NCI-H1436 treated with DMSO at 0.1 percent for 48 hours (cell line): ENCODE measurements at regions not wholly inside any gene's neighbourhood (a gene's known extent, or its start where the extent isn't known, plus 50 kb on each side); places are given as distances from the start of the nearest gene placed in this dataset.
"Not testable (repeated sequence)": the region's sequence is repeated elsewhere in the genome, so short reads cannot be mapped to it uniquely, and the experiment has no call there.

Experiments used
- DNase-seq: peaks from one replicate; lab custom pipeline; 2025; lab: John Stamatoyannopoulos, UW

DNA sequence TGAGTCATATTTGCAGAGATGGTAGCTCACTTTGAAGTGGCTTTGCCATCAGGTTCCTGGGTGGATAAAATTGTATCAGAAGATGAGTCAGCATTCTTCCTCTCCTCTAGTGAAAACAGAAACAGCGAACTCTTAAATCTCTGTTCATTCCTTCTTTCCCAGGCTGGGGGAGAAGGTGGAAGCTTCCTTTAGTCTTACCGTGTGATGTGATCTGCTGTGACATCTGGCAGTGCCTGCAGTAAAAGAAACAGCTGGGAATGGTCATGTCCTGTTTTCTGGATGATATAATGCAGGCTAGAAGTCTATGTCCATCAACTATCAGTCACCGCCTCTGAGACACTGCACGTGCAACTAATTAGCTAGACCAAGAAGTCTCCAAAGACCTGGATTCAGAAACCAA, 171.6 kb downstream of the VAPA start:
- DNase-seq: no peak

GRCh38 chr18:10085876-10086275, 172.1 kb downstream of the VAPA start:
- no peak for DNase-seq

DNA sequence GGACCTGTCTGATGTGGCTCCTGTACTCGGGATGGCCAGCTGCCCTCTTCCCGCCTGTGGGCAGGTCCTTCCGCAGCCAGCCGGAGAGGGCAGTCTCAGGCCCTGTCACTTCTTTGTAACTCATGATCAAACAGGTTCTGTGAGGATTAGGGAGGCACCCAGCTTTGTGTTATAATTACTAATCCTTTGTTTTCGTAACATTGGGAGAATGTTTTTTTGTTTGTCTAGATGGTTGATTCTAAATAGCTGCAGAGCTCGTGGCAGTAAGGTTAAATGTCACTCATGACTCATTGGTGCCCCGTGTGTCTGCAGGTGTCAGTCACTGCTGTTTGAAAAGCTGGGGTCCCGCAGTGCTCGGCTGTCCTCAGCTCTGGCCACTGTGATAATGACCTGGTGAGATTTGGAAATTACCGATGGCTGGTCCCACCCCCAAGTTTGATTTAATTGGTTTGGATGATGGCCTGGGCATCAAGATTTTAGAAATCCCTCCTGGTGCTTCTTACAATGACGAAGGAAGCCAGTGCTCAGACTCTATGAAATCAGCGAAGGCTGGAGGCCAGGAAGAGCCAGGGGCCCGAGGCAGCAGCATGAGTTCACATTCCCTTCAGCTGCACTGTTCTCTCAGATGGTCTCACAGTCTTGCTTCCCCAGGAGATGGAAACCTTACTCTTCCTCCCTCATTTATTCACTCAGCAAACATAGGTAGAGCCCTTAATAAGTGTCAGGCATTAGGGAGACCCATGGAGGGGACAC, 172.8 kb downstream of the VAPA start:
- DNase-seq: no peak

DNA sequence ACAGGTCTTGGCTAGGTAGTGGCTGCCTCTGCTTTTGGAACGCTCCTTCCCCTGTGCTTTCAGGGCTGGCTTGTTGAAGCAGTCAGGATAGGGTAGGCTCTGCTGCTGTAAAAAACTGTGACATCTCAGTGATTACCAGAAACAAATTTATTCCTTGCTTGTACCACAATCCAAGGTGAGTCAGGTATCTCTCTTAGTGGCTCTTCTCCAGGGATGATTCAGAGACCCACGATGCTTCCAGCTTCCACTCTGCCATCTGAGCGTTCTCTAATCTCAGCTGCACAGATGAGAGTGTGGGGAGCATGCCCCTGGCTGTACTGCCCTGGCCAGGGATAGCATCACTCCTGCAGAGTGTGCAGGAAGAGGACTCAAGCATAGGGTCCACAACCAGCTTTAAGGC, 174.9 kb downstream of the VAPA start:
- no peak for DNase-seq

GRCh38 chr18:10089881-10090280, 176.1 kb downstream of the VAPA start:
- DNase-seq: no peak

GRCh38 chr18:10090668-10091067, 176.9 kb downstream of the VAPA start:
- DNase-seq: no peak

- no peak for DNase-seq
Measured at GRCh38 chr18:10093445-10093844, 179.6 kb downstream of the VAPA start.

DNA sequence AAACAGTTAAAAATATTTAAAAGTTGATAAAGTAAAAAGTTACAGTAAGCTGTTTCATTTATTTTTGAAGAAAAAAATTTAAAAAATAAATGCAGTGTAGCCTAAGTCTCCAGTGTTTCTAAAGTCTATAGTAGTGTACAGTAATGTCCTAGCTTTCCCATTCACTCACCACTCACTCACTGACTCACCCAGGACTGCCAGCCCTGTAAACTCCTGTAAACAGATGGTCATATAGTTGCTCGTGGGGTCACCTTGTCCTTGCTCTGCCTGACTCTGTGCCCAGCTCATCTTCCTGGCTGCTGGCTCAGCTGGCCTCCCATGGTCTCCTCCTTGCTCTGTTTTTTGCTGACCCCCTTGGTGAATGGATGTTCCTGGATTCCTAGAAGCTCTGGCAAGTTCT, 180.3 kb downstream of the VAPA start:
- DNase-seq: no peak

- no peak for DNase-seq
Measured at GRCh38 chr18:10094655-10095054, 180.8 kb downstream of the VAPA start.

GRCh38 chr18:10095356-10095755, 181.5 kb downstream of the VAPA start:
- DNase-seq: no peak

GRCh38 chr18:10099539-10100140, 185.8 kb downstream of the VAPA start:
- DNase-seq: no peak

- no peak for DNase-seq
Measured at GRCh38 chr18:10100196-10100595, 186.4 kb downstream of the VAPA start.

DNA sequence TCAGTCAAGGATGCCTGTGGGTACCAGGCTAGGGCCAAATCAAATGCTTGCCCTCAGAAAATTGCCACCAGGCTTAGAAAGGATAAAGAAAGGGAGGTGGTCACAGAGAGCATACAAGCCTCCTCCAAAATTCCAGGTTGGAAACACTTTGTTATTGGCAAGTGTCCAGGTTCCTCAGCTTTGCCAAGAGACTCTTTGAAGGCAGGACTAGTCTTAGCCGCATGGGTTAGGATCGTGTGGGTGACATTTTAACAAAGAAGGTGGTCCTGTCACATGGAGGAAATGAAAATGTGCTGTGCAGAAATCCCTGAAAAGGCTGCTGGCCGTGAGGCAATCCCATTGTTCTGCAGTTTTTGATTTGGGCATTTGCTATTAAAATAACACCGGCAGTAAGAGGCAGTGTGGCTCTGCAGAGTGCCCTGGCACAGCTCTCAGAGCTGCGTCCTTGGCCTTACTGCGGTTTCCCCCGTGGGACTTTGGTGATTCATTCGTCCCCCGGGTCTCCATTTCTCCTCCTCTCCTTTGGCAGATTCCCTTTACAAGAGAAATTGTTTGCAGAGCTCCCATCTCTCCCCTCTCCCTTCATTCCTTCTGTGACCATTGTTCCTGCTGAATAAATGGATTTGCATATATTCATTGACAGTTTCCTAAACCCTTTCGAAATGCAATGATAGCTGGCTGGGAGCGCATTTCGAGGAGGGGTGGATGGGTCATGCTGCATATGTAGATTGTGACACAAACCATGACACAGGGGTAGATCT, 187.3 kb downstream of the VAPA start:
- DNase-seq: no peak

- no peak for DNase-seq
Measured at GRCh38 chr18:10101729-10102128, 187.9 kb downstream of the VAPA start.

GRCh38 chr18:10105118-10105517, 191.3 kb downstream of the VAPA start:
- DNase-seq: not testable (repeated sequence)

- DNase-seq: no peak
Measured at GRCh38 chr18:10111191-10111590, 197.4 kb downstream of the VAPA start.

- no peak for DNase-seq
Measured at GRCh38 chr18:10111944-10112343, 198.1 kb downstream of the VAPA start.

- DNase-seq: no peak
Measured at GRCh38 chr18:10113121-10114022, 199.6 kb downstream of the VAPA start.

DNA sequence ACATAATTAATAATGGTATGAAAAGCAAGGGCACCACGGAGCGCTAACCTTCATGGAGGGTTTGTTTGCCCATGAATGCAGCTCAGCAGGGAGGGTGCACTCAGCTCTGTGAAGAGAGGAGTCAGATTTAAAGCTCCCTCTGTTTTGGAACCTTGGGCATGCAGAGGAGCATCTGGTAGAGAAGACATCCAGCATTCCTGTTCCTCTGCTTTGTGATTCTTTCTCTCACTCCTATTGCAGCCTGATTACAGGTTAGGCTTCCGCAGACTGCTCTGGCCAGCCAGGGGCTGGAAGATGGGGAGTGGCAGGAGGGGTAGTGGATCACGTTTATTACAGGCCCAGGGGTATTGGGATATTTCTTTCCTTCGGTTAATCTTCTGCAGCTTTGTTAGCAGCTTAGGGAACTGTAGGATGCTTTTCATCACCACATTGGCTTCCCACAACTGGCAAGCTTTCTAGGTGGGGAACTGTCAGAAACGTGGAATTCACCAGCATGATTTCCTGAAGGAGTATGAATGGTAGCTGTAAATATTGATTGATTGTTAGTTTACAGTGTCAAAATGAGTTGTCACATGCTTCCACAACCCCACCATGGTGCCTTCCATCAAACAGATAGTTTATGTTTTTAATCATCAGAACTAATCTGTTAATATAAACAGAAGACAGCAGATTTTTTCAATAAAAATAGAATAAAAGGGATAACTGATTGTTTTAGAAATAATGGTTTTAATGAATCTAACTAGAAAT, 201.1 kb downstream of the VAPA start:
- DNase-seq: no peak

DNA sequence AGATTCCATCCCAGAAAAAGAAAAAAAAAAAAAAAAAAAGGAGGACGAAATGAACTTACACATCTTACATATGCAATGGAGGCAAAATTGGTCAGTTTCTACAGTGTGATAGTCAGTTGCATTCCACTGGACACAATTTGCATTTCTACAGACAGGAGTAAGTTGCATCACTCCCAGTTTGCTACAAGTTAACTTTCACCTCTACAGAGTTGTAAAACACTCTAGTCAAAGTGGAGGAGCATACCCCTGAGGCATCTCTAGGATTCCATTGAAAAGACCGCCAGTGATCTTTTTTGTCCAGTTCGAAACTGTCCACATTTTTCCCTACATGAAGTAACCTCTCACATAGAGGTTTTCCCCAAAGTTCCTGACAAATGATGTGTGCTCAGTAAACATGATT, 202.8 kb downstream of the VAPA start:
- DNase-seq: no peak

- no peak for DNase-seq
Measured at GRCh38 chr18:10119528-10119927, 205.7 kb downstream of the VAPA start.
